IPS-15b (cell line): ENCODE measurements at regions not wholly inside any gene's neighbourhood (a gene's known extent, or its start where the extent isn't known, plus 50 kb on each side); places are given as distances from the start of the nearest gene placed in this dataset.
"Not testable (repeated sequence)": the region's sequence is repeated elsewhere in the genome, so short reads cannot be mapped to it uniquely, and the experiment has no call there.

Experiments used
- H3K27me3 ChIP-seq: one replicate; pipeline ENCODE4 v1.6.1; 2013; ENCODE audit warnings: low read length; ENCODE audit not compliant: control insufficient read depth, insufficient read depth
- H3K36me3 ChIP-seq: one replicate; pipeline ENCODE4 v1.6.1; 2013; ENCODE audit warnings: low read length; ENCODE audit not compliant: control insufficient read depth, insufficient read depth
- H3K4me1 ChIP-seq: one replicate; pipeline ENCODE4 v1.6.1; 2013; ENCODE audit warnings: mild to moderate bottlenecking, low read length; ENCODE audit not compliant: control insufficient read depth, insufficient read depth
- H3K4me3 ChIP-seq: one replicate; pipeline ENCODE4 v1.5.1; 2013; ENCODE audit warnings: low read depth, low read length
- H3K9ac ChIP-seq: one replicate; pipeline ENCODE4 v1.6.1; 2013; ENCODE audit warnings: low read depth, mild to moderate bottlenecking, low read length
- H3K9me3 ChIP-seq: one replicate; pipeline ENCODE4 v1.6.1; 2013; ENCODE audit warnings: mild to moderate bottlenecking, low read length; ENCODE audit not compliant: control insufficient read depth, insufficient read depth

DNA sequence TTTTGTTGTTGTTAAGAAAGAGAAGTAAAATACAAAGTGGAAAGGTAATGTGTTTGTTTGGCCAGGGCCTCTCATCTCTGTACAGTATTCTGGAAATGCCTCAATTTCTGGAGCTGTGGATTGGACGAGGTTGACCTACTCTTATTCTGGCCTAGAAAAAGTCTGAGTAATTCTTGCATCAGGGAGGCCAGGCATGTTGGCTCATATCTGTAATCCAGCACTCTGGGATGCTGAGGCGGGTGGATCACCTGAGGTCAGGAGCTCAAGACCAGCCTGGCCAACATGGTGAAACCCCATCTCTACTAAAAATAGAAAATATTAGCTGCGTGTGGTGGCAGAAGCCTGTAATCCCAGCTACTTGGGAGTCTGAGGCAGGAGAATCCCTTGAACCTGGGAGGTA is 259.8 kb downstream of the NPIPA7 start:
- H3K4me1 ChIP-seq, H3K4me3 ChIP-seq, H3K9me3 ChIP-seq, H3K27me3 ChIP-seq, H3K36me3 ChIP-seq, H3K9ac ChIP-seq: not testable (repeated sequence)

DNA sequence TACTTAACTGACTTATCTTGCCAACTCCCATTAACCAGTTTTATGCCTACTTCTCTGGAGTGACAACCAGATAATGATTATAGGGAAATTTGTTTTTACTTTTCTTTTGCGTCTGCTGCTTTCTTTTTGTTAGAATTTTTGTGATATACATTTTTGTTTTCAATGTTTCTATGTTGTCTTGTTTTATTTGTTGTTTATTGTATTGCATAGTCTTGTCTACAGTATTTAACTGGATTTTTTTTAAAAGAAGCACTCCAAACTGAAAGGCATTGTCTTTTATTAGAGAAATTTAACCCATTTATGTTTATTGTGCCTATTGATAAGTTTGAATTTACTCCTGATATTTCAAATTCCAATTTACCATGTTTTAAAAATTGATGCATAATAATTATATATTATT is 264.9 kb downstream of the NPIPA7 start:
- not testable (repeated sequence) for H3K4me3 ChIP-seq, H3K4me1 ChIP-seq, H3K9me3 ChIP-seq, H3K36me3 ChIP-seq, H3K9ac ChIP-seq
- H3K27me3 ChIP-seq, result peaks cover 10% of the 10 kb centered on the region

DNA sequence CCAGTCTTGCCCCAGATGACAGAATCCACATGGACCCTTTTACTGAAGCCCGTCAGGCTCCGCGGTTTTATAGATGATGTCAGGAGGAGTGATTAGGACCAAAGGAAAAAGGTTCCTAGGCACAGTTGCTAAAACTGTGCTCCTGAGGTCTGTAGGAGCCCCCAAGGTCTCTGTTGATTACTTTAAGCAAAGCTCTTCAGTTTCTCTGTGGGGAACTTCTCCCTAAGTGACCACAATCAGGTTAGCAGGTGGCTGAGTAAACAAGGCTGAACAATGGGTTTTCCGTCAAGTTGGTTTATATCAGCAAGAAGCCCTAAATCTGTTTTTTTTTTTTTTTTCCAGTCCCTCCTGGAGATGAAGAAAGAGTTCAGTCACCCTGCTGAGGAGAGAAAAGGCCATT is 269.1 kb downstream of the NPIPA7 start:
- not testable (repeated sequence) for H3K4me1 ChIP-seq, H3K9me3 ChIP-seq, H3K9ac ChIP-seq, H3K4me3 ChIP-seq, H3K36me3 ChIP-seq
- peaks cover 15% of the 10 kb centered on the region for H3K27me3 ChIP-seq

DNA sequence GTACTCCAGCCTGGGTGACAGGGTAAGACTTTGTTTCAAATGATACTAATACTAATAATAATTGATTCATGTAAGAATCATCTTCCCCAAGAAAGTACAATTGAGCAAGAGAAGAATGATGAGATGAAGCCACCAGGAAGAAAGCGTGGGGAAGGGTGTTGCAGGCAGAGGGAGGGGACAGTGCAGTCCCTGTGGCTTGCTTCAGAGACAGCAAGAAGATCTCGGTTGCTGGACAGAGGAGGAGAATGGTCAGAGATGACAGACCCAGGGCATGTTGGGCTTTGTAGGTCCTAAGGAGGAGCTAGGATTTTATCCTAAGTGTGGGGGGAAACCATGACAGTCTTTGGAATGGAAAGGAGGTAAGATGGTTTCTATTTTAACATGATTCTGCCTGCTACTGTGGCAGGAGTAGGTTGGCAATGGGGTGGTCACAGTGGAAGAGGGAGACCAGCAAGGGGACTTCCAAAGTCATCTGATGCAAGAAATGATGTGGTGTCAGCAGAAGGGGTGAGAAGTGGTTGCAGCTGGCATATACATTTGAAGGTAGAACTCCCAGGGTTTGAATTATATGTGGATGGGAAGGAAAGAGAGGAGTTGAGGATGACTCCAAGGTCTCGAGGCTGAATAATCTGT is 293.4 kb downstream of the NPIPA7 start:
- H3K4me3 ChIP-seq, H3K4me1 ChIP-seq: not testable (repeated sequence)

DNA sequence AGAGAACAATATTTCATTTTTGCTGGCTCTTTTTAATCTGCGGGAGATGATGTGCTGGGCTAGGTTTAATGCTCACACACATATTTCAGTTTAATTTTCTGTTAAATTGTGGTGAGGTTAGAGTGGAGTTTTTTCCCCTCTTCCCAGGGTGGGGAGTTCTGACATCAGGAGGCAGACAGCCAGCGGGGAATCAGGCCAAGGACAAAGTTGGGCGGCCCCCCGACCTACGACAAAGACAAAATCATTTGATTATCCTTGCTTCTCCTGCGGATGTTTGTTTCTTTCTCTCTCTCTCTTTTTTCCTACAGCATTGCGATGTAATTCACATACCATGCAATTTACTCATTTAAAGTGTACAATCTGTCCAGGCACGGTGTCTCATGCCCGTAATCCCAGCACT is 295.9 kb downstream of the NPIPA7 start:
- not testable (repeated sequence) for H3K9me3 ChIP-seq, H3K4me1 ChIP-seq, H3K4me3 ChIP-seq, H3K9ac ChIP-seq, H3K36me3 ChIP-seq, H3K27me3 ChIP-seq

More for the DNA sequence above, 293.4 kb downstream of the NPIPA7 start:
- H3K27me3 ChIP-seq, H3K36me3 ChIP-seq, H3K9ac ChIP-seq, H3K9me3 ChIP-seq: not testable (repeated sequence)

DNA sequence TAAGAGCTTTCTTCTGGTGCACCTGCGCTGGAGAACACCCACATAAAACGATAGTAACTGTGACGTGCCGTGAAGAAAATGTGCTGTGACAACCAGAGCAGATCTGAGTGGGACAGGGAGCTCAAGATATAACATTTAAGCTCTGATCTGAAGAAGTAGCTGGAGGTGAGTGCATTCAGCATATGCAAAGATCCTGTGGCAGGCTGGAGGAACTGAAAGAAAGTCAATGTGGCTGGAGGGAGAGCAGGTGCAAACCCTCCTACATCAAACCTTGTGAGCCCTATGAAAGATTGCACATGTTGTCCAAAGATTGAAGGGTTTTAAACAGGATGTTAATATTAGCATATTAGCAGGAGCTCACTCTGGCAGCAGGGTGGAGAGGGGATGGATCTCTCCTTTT is 342.9 kb downstream of the NPIPA7 start:
- H3K4me1 ChIP-seq, H3K27me3 ChIP-seq, H3K9me3 ChIP-seq, H3K4me3 ChIP-seq, H3K36me3 ChIP-seq, H3K9ac ChIP-seq: not testable (repeated sequence)

DNA sequence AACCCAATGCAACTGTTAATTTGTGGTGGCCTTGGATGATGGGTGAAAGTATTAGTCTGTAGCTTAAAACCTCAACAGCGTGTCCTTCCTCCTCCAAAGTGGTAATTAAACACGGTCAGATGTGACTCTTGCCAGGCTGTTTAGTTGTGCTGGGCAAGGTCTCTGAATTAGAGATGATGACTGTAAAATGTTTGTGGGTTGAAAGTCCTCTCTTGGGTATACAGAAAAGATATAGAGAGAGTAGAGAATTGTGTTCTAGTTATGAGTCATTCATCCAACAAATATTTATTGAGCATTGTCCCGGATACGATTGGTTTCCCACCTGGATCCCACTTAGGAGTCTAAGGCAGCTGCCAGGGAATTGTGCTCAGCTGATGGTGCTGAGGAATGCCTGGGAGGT is 343.7 kb downstream of the NPIPA7 start:
- H3K4me1 ChIP-seq, H3K4me3 ChIP-seq, H3K9me3 ChIP-seq, H3K9ac ChIP-seq, H3K36me3 ChIP-seq, H3K27me3 ChIP-seq: not testable (repeated sequence)

DNA sequence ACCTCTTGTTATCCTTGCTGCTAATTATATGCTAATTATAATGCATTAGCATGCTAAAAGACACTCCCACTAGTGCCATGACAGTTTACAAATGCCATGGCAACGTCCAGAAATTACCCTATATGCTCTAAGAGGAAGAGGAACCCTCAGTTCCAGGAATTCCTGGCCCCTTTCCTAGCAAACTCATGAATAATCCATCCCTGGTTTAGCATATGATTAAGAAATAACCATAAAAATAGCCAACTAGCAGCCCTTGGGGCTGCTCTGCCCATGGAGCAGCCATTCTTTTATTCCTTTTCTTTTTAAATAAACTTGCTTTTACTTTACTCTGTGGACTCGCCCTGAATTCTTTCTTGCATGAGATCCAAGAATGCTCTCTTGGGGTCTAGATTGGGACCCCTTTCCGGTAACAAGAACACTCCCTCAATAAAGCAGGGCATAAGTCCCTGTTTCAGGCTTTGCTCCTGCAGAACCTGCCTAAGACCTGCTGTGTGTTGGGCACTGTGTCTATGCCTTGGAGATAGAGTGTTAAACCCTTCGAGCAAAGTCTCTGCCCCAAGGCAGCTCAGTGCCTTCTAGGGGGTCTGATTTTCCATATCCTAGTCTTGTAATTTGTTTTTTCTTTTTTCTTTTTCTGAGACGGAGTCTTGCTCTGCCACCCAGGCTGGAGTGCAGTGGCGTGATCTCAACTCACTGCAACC is 345.0 kb downstream of the NPIPA7 start:
- H3K27me3 ChIP-seq, H3K4me1 ChIP-seq, H3K9ac ChIP-seq, H3K36me3 ChIP-seq, H3K9me3 ChIP-seq, H3K4me3 ChIP-seq: not testable (repeated sequence)

DNA sequence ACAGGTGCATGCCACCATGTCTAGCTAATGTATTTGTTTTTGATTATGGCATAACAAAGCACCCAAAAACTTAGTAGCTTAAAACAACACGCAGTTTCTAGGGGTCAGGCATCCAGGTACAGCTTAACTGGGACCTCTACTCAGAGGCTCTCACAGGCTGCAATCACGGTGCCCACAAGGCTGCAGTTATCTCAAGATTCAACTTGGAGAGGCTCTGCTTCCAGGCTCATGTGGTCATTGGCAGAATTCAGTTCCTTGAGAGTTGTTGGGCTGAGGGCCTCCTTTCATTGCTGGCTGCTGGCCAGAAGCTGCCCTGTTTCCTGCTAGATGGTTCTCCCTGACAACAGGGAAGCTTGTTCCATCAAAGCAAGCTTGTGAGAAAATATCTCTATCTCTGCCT is 348.1 kb downstream of the NPIPA7 start:
- H3K27me3 ChIP-seq, H3K9ac ChIP-seq, H3K4me1 ChIP-seq, H3K36me3 ChIP-seq, H3K4me3 ChIP-seq, H3K9me3 ChIP-seq: not testable (repeated sequence)

DNA sequence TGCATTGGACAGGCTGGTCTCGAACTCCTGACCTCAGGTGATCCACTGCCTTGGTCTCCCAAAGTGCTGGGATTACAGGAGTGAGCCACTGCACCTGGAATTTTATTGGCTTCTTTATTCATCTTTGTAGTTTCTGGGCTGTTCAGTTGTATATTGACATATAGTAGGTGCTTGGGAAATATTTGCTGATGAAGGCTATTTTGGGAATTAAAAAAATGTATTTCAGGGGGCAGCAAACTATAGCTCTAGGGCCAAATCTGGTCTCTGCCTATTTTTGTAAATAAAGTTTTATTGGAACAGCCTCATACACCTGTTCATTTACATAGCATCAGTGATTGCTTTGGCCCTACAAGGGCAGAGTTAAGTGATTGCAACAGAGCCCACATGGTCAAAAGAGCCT is 363.6 kb downstream of the NPIPA7 start:
- not testable (repeated sequence) for H3K9me3 ChIP-seq, H3K4me3 ChIP-seq, H3K4me1 ChIP-seq, H3K36me3 ChIP-seq, H3K9ac ChIP-seq, H3K27me3 ChIP-seq

DNA sequence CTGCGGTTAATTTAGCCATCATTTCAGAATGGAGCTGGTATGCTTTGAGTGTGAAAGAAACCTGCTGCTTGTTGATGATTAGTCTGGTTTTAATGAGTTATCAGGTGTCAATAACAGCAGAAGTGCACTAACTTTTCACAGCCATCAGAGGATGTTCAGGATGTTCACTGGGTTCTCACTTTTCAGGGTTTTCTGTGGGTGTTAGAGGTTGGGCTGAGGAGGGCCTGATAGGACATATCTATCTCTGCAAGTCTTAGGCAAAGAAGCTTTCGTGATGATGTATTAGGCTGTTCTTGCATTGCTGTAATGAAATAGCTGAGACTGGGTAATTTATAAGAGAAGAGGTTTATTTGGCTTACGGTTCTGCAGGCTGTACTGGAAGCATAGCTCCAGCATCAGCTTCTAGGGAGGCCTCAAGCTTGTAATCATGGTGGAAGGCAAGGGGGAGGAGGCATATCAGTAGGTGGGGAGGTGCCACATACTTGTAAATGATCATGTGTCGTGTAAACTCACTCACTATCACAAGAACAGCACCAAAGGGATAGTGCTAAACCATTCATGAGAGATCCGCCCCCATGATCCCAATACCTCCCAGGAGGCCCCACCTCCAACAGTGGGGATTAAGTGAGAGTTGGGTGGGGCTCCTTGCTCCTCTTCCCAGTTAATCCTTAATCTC is 376.2 kb downstream of the NPIPA7 start:
- not testable (repeated sequence) for H3K4me3 ChIP-seq, H3K9me3 ChIP-seq, H3K9ac ChIP-seq, H3K4me1 ChIP-seq, H3K27me3 ChIP-seq, H3K36me3 ChIP-seq

DNA sequence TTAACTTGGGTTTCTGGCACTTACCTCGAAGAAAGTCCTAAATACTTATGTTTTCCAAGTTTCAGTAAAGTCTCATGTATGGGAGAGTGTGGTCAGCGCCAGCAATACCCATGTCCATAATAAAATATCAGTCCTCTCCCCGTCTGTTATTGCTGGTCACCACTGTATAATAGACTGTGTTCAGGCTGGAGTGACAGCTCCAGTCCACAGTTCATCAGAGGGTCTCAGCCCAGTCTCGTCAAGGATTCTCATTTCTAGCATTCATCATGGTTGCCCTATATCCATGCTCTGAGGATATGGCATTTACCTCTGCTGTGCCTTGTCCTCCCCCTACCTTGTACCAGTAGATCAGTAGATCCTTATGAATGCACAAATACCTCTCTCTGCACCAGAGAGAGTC is 384.5 kb downstream of the NPIPA7 start:
- no peaks in the 10 kb centered on the region for H3K9me3 ChIP-seq
- H3K27me3 ChIP-seq, result no peaks in the 10 kb centered on the region
- no peaks in the 10 kb centered on the region for H3K4me1 ChIP-seq
- no peak overlapping the region for H3K4me3 ChIP-seq
- H3K9ac ChIP-seq, result no peak overlapping the region
- no peaks in the 10 kb centered on the region for H3K36me3 ChIP-seq
